Mesodermal cell (in vitro differentiated cells): ENCODE measurements at regions not wholly inside any gene's neighbourhood (a gene's known extent, or its start where the extent isn't known, plus 50 kb on each side); places are given as distances from the start of the nearest gene placed in this dataset.

Experiments
- H3K27ac ChIP-seq: 2 replicates; pipeline ENCODE4 v1.7.0; 2013; ENCODE audit warnings: mild to moderate bottlenecking, low read depth, low read length, moderate library complexity; ENCODE audit not compliant: severe bottlenecking
- H3K36me3 ChIP-seq: 2 replicates; pipeline ENCODE4 v1.7.1; 2013; ENCODE audit warnings: mild to moderate bottlenecking, low read length, moderate library complexity; ENCODE audit not compliant: control insufficient read depth, insufficient read depth
- H3K4me1 ChIP-seq: one replicate; pipeline ENCODE4 v1.7.1; 2013; ENCODE audit warnings: mild to moderate bottlenecking, low read length; ENCODE audit not compliant: insufficient read depth, control insufficient read depth, poor library complexity, severe bottlenecking
- H3K4me3 ChIP-seq: 2 replicates; pipeline ENCODE4 v1.7.0; 2013; ENCODE audit warnings: low read length, control low read depth, mild to moderate bottlenecking; ENCODE audit not compliant: insufficient read depth, poor library complexity, severe bottlenecking; ENCODE audit errors: extremely low read depth
- H3K9me3 ChIP-seq: 2 replicates; pipeline ENCODE4 v1.7.1; 2013; ENCODE audit warnings: mild to moderate bottlenecking, low read length, moderate library complexity; ENCODE audit not compliant: control insufficient read depth
- WGBS, 2 experiments: methylation state at CpG; one replicate each; pipeline ENCODE4 v1.1.5; 2013; ENCODE audit warnings: missing lambda C conversion rate in 2 of 2; ENCODE audit not compliant: insufficient coverage in 2 of 2; 5-methylcytosine and 5-hydroxymethylcytosine counted together

DNA sequence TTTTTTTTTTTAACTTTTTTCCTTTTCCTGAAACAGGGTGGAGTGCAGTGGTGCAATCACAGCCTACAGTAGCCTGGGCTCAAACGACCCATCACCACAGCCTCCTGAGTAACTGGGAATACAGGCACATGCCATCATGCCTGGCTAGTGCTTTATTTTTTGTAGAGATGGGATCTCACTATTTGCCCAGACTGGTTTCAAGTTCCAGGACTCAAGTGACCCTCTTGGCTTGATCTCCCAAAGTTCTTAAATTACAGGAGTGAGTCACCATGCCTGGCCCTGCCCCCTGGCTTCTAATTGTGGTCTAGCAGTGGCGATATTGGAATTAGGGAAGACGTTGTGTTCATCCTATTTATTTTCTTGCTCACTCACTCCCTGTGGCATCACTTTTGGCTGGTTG is 1138.4 kb downstream of the SI start:
- Histone ChIP-seq H3K4me1 (no peaks in the 10 kb centered on the region), H3K4me3 (no peak overlapping the region)
- 89 to 100% methylated on average over 1 to 2 of the region's 3 CpGs for WGBS, 2 experiments

DNA sequence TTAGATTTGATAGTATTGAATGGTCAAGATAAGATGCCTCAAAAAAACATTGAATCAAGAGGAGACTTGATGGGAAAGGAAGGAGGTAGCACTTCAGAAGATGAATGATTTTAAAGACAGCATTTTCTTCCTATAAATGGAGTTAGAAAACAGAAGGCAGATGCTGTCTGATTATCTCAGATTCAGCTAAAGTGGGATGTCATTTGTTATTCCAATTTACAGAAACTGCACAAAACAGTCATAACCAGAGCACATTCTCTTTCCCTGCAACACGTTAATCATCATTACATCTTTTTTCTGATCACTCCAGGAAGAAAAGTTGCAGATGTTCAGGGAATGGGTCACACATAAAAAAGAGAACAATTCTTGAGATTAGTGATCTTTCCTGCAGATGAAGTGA is 1141.8 kb downstream of the SI start:
- Histone ChIP-seq H3K27ac (no peak overlapping the region), H3K4me1 (no peaks in the 10 kb centered on the region), H3K9me3 (no peaks in the 10 kb centered on the region), H3K4me3 (no peak overlapping the region), H3K36me3 (no peaks in the 10 kb centered on the region)
- WGBS, 2 experiments = 100% methylated on average over 1 of the region's 1 CpG; no CpG with 5 or more reads in 1 of the 2 experiments

More for the DNA sequence above, 1138.4 kb downstream of the SI start:
- no peaks in the 10 kb centered on the region for H3K36me3 ChIP-seq
- no peaks in the 10 kb centered on the region for H3K9me3 ChIP-seq
- no peak overlapping the region for H3K27ac ChIP-seq

DNA sequence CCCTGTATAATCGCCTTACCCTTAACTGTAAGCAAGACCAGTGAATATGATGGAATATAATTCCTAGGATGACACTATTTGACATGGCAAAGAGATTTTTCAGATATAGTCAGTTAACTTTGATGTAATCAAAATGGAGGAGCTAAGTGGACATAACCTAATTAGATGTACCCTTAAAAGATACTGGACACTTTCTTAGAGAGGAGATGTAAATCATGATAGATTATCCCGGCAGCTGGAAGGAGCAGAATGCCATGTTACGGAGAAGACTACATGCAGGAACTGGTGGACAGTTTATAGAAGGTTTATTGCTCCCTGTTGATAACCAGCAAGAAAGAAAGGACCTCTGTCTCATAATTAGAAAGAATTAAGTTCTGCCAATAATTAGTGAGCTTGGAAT is 1142.9 kb downstream of the SI start:
- Histone ChIP-seq H3K27ac (no peak overlapping the region), H3K4me3 (no peak overlapping the region), H3K36me3 (no peaks in the 10 kb centered on the region), H3K9me3 (no peaks in the 10 kb centered on the region), H3K4me1 (no peaks in the 10 kb centered on the region)
- WGBS, 2 experiments = 50 to 100% methylated on average over 1 to 2 of the region's 3 CpGs

DNA sequence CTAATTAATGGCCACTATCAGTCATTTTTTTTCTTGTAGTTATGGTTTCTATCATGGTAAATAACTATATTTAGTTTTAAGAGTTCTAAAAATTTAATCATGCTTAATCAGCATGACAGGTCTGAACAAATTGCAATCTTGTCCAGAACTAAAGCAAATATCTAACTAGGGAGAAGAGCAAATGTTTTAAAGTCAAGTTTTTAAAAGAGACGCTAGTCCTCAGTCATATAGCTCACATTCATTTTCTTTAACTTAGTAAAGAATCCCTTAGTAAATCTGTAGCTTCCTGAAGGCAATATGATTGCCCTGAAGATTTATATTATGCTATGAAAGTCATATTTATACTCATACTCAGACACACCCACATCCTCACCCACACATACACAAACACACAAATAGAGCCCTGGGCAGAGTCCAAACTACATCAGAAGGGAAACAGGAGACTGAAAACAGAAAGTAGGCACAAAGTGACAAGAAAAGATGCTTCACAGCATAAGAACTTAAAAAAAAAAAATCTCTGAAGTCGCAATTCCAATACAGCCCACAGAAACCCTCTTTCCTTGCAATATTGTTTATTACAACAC is 1149.1 kb downstream of the SI start:
- no peak overlapping the region for H3K27ac ChIP-seq
- no peaks in the 10 kb centered on the region for H3K9me3 ChIP-seq
- 85 to 100% methylated on average over 1 of the region's 2 CpGs for WGBS, 2 experiments
- no peak overlapping the region for H3K4me3 ChIP-seq
- no peaks in the 10 kb centered on the region for H3K36me3 ChIP-seq
- H3K4me1 ChIP-seq = no peaks in the 10 kb centered on the region

DNA sequence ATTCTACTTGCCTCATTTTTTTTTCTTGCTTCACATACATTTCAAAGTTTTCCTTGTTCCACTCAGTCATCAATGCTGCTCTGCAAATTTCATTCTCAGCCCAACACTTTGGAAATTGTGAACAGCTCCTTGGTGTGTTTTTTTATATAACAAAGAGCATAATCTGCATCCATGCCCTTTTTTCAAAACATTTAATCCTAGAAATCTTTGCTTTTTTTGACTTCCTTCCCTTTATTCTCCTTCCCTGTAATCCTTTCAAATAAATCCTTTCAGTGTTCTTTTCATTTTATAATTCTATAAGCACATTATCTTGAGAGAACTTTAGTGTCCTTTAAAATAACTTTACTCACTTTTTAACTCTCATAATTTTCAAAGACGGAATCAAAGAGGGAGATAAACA is 1150.8 kb downstream of the SI start:
- no peaks in the 10 kb centered on the region for H3K36me3 ChIP-seq
- no CpG with 5 or more reads among the region's 1 CpG for WGBS, 2 experiments
- no peak overlapping the region for H3K4me3 ChIP-seq
- H3K9me3 ChIP-seq = no peaks in the 10 kb centered on the region
- no peaks in the 10 kb centered on the region for H3K4me1 ChIP-seq
- H3K27ac ChIP-seq = no peak overlapping the region

DNA sequence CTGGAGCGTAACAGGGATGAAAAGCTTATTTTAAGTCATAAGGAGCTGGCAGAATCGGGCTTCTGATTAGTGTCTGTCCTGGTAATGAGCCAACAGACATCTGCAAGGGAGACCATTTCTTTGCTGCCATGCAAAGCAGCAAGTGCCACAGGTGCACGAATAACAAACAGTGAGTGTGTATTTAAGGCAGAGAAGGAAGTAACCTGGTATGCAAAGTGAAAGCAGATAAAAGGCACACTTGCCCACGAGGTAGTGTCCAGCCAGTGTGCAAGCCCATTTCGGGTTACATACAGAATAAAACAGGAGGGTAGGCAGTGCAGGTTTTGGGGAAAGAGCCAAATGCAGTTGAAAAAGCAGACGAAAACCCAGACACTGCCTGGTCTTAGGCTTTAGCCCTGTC is 1153.7 kb downstream of the SI start:
- Histone ChIP-seq H3K4me3 (no peak overlapping the region), H3K4me1 (no peaks in the 10 kb centered on the region), H3K27ac (no peak overlapping the region), H3K36me3 (no peaks in the 10 kb centered on the region), H3K9me3 (no peaks in the 10 kb centered on the region)
- WGBS, 2 experiments = 79 to 82% methylated on average over 5 to 6 of the region's 6 CpGs

DNA sequence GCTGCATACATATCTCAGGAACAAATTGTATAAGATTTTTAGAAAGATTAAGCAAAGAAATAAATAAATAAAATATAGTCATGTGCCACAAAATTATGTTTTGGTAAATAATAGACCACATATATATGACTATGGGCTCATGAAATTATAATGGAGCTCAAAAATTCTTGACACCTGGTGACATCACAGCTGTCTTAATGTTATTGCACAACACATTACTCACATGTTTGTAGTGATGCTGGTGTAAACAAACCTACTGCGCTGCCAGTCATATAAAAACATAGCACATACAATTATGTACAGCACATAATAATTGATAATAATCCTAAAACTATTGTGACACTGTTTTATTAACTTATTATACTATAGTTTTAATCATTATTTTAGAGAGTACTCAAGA is 1159.1 kb downstream of the SI start:
- H3K36me3 ChIP-seq = no peaks in the 10 kb centered on the region
- no CpG with 5 or more reads among the region's 1 CpG for WGBS, 2 experiments
- H3K9me3 ChIP-seq = no peaks in the 10 kb centered on the region
- no peaks in the 10 kb centered on the region for H3K4me1 ChIP-seq
- H3K4me3 ChIP-seq = no peak overlapping the region
- H3K27ac ChIP-seq = no peak overlapping the region

DNA sequence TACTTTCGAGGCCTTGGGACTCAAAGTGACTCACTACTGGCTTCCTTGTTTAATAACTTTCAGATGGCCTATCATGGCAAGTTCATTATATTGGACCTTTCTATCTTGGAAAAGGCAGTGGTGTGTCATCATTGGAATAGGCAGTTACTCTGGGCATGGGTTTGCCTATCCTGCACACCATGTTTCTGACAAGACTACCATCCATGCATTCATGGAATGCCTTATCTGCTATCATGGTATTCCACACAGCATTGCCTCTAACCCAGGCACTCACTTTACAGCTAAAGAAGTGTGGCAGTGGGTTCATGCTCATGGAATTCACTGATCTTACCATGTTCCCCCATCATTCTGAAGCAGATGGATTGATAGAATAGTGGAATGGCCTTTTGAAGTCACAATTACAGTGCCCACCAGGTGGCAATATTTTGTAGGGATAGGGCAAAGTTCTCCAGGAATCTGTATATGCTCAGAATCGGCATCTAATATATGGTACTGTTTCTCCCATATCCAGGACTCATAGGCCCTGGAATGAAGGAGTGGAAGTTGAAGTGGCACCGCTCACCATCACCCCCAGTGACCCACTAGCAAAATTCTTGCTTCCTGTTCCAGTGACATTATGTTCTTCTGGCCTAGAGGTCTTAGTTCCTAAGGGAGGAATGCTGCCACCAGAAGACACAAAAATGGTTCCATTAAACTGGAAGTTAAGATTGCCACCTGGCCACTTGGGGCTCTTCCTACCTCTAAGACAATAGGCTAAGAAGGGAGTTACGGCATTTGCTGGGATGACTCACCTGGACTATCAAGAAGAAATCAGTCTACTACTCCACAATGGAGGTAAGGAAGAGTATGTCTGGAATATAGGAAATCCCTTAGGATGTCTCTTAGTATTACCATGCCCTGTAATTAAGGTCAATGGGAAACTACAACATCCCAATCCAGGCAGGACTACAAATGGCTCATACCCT is 1161.4 kb downstream of the SI start:
- 100% methylated on average over 1 of the region's 4 CpGs; no CpG with 5 or more reads in 1 of the 2 experiments for WGBS, 2 experiments
- no peaks in the 10 kb centered on the region for H3K4me1 ChIP-seq
- no peak overlapping the region for H3K4me3 ChIP-seq
- no peak overlapping the region for H3K27ac ChIP-seq
- H3K9me3 ChIP-seq = no peaks in the 10 kb centered on the region
- H3K36me3 ChIP-seq = no peaks in the 10 kb centered on the region

DNA sequence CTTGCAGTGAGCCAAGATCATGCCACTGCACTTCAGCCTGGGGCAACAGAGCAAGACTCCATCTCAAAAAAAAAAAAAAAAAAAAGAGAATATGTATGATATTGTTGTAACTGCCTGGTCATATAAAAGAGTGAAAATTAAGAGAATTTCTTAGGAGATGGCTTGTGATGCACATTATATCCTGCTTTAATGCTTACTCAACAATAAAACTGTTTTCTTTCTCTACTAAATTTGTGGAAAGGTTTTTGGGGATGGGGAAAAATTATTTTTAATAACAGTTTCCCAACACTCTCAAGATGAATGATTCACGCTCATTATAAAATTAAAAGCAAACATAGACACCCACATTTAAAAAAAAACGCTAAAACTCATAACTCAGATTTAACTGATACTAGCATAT is 1163.0 kb downstream of the SI start:
- H3K36me3 ChIP-seq = no peaks in the 10 kb centered on the region
- H3K27ac ChIP-seq = no peak overlapping the region
- no CpG with 5 or more reads among the region's 2 CpGs for WGBS, 2 experiments
- no peaks in the 10 kb centered on the region for H3K4me1 ChIP-seq
- H3K9me3 ChIP-seq = no peaks in the 10 kb centered on the region
- H3K4me3 ChIP-seq = no peak overlapping the region

DNA sequence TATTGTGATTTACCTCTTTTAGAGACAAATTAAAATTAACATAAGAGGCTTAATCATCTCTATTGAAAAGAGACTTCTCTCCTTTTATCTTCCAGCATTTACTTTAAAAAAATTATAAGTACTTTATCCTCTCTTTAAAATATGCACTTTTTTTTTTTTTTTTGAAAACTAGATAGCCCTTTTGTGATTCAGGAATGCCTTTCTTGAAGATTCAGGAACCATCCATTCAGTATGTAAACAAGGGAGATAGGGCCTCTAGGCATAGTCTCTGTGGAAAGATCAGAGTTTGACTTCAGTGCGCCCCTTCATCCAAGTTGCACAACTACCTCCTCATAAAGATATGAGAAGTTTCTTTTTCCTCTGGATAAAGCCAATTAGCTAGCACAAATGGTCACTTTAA is 1163.7 kb downstream of the SI start:
- no CpG with 5 or more reads among the region's 1 CpG for WGBS, 2 experiments
- Histone ChIP-seq H3K4me1 (no peaks in the 10 kb centered on the region), H3K27ac (no peak overlapping the region), H3K4me3 (no peak overlapping the region), H3K9me3 (no peaks in the 10 kb centered on the region), H3K36me3 (no peaks in the 10 kb centered on the region)

DNA sequence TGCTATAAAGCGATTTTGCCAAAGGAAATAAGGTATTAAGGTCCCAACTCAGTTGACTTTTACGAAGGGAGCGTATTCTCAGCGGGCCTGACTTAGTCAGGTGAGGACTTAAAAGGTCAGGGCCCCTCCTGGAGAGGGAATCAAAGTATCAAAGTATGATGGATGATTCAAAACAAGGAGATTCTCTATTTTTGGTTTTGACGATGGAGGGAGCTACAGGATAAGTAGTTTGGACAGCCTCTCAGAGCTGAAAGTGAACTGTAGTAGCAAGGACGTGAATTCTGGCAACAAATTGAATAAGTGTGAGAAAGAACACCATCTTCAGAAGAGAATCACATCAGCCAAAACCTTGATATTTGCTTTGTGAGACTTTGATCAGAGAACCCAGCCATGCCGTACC is 1186.5 kb downstream of the SI start:
- no peaks in the 10 kb centered on the region for H3K4me1 ChIP-seq
- no peak overlapping the region for H3K4me3 ChIP-seq
- H3K27ac ChIP-seq = no peak overlapping the region
- H3K9me3 ChIP-seq = no peaks in the 10 kb centered on the region
- H3K36me3 ChIP-seq = no peaks in the 10 kb centered on the region
- 80 to 96% methylated on average over 2 to 4 of the region's 7 CpGs for WGBS, 2 experiments
